K562 (cell line): ENCODE measurements at regions not wholly inside any gene's neighbourhood (a gene's known extent, or its start where the extent isn't known, plus 50 kb on each side); places are given as distances from the start of the nearest gene placed in this dataset.

Source experiments
- ATAC-seq: fragments of 200-7000 bp; cut with Tn5 transposase; 3 replicates; pipeline ENCODE4 v1.9.1; 2020; ENCODE audit warnings: moderate library complexity
- BruUV-seq: library from RNA; stranded (reverse); fragments of 400-500 nt; replicated peaks from 2 replicates; lab custom pipeline; 2021; lab: Mats Ljungman, UMichigan
- CTCF ChIA-PET: fragments of 300-600 bp; formaldehyde crosslinking; extraction: SDS; loops from one replicate; lab custom pipeline; 2021; ENCODE audit warnings: low intra/inter-chr PET ratio; lab: Yijun Ruan, JAX
- POLR2A ChIA-PET: fragments of 300-600, 350-650 bp; sonication (Branson Sonifier 250); formaldehyde crosslinking; extraction: SDS; loops from one replicate; lab custom pipeline; 2021; ENCODE audit warnings: antibody characterized with exemption, inconsistent platforms; lab: Yijun Ruan, JAX
- DNase-seq, 4 experiments: peaks; one replicate each; pipeline versions ENCODE4 v3.0.0 to v3.0.0-alpha.2; 2011 to 2018; ENCODE audit warnings: low spot score in 3 of 4, mixed read lengths in 3 of 4; ENCODE audit errors: extremely low read depth in 1 of 4
- FAIRE-seq: peaks from 2 replicates; lab custom pipeline; 2011; peaks lifted over from hg19 to GRCh38; lab: Jason Lieb, UNC
- H2AFZ ChIP-seq: 2 replicates; pipeline ENCODE4 v1.6.0; 2011; ENCODE audit warnings: low read depth, low read length, control low read depth, inconsistent platforms
- H3K27ac ChIP-seq: fragments of 200-600 bp; 3 replicates; pipeline ENCODE4 v1.8.0; 2011; ENCODE audit warnings: low read depth, mild to moderate bottlenecking, control low read depth, inconsistent platforms, low read length, moderate library complexity, mixed read lengths; ENCODE audit errors: extremely low read depth
- H3K27me3 ChIP-seq, 2 experiments: fragments of 300-600 bp in 1 of 2; 2 replicates in 1 of 2; 3 replicates in 1 of 2; pipeline versions ENCODE4 v1.6.0 to v1.8.0; 2011; ENCODE audit warnings: inconsistent platforms in 2 of 2, low read length in 2 of 2, mild to moderate bottlenecking in 1 of 2, mixed read lengths in 1 of 2, moderate library complexity in 1 of 2; ENCODE audit not compliant: control insufficient read depth in 2 of 2, insufficient read depth in 2 of 2
- H3K36me3 ChIP-seq: fragments of 300-600 bp; 3 replicates; pipeline ENCODE4 v1.8.0; 2011; ENCODE audit warnings: mild to moderate bottlenecking, low read length, inconsistent platforms; ENCODE audit not compliant: control insufficient read depth, insufficient read depth
- H3K4me1 ChIP-seq, 2 experiments: fragments of 200-600 bp in 1 of 2; replicated peaks in 1 of 2; 2 replicates in 1 of 2; 3 replicates in 1 of 2; pipeline versions ENCODE4 v1.5.1 to v1.8.0; 2011; ENCODE audit warnings: inconsistent platforms in 2 of 2, low read length in 2 of 2, mild to moderate bottlenecking in 1 of 2, mixed read lengths in 1 of 2, moderate library complexity in 1 of 2; ENCODE audit not compliant: control insufficient read depth in 2 of 2, insufficient read depth in 2 of 2
- H3K4me2 ChIP-seq: 2 replicates; pipeline ENCODE4 v1.6.1; 2011; ENCODE audit warnings: low read length, control low read depth, inconsistent platforms, mixed read lengths; ENCODE audit not compliant: insufficient read depth
- H3K4me3 ChIP-seq: fragments of 200-600 bp; sonication (generic), shearing (Covaris generic); 2 replicates; pipeline ENCODE4 v1.5.1; 2016; ENCODE audit warnings: control low read depth, inconsistent platforms
- H3K79me2 ChIP-seq: fragments of 200-600 bp; 3 replicates; pipeline ENCODE4 v1.8.0; 2011; ENCODE audit warnings: low read length, inconsistent platforms; ENCODE audit not compliant: control insufficient read depth, insufficient read depth
- H3K9ac ChIP-seq, 2 experiments: 2 replicates each; pipeline versions ENCODE4 v1.6.0 to v1.6.1; 2011; ENCODE audit warnings: low read depth in 2 of 2, low read length in 2 of 2, control low read depth in 1 of 2, inconsistent platforms in 1 of 2, mild to moderate bottlenecking in 1 of 2, mixed read lengths in 1 of 2; ENCODE audit not compliant: insufficient read depth in 1 of 2
- H3K9me1 ChIP-seq: one replicate; pipeline ENCODE4 v1.6.0; 2011; ENCODE audit warnings: inconsistent platforms, mild to moderate bottlenecking, low read length, moderate library complexity; ENCODE audit not compliant: control insufficient read depth, insufficient read depth
- H3K9me3 ChIP-seq: replicated peaks from 2 replicates; pipeline ENCODE4 v1.5.1; 2011; ENCODE audit warnings: low read depth, low read length, inconsistent platforms; ENCODE audit not compliant: control insufficient read depth, insufficient read depth
- H4K20me1 ChIP-seq: replicated peaks from 2 replicates; pipeline ENCODE4 v1.6.1; 2011; ENCODE audit warnings: low read length, inconsistent platforms, mixed read lengths; ENCODE audit not compliant: control insufficient read depth, insufficient read depth
- ETS1 ChIP-seq: conservative IDR thresholded peaks from 2 replicates; pipeline ENCODE4 v1.6.1; 2011; ENCODE audit warnings: low read depth, mild to moderate bottlenecking, low read length; ENCODE audit not compliant: control insufficient read depth
- GTF2E2 ChIP-seq: fragments of 200-800 bp; sonication (Bioruptor generic); IDR thresholded peaks from 2 replicates; pipeline ENCODE4 v1.6.1; 2016; ENCODE audit warnings: missing genetic modification characterization, missing compliant biosample characterization
- HIVEP1 ChIP-seq: fragments of 250-450 bp; sonication (Bioruptor Pico); IDR thresholded peaks from 2 replicates; pipeline ENCODE4 v1.4.0; 2020; ENCODE audit warnings: mild to moderate bottlenecking
- HNRNPUL1 ChIP-seq: fragments of 200-400 bp; formaldehyde crosslinking; IDR thresholded peaks from 2 replicates; pipeline ENCODE4 v1.6.1; 2017; ENCODE audit warnings: low read length
- HSF4 ChIP-seq: fragments of 250-450 bp; sonication (Bioruptor Pico); IDR thresholded peaks from 2 replicates; pipeline ENCODE4 v2.1.2; 2022; ENCODE audit warnings: mild to moderate bottlenecking, moderate library complexity, borderline replicate concordance
- IFI16 ChIP-seq: fragments of 250-450 bp; sonication (Bioruptor Pico); IDR thresholded peaks from 2 replicates; pipeline ENCODE4 v2.1.2; 2022; ENCODE audit warnings: mild to moderate bottlenecking, inconsistent platforms
- ILF3 ChIP-seq: fragments of 450-650 bp; IDR thresholded peaks from 2 replicates; pipeline ENCODE4 v1.6.1; 2018; ENCODE audit warnings: antibody characterized with exemption, mild to moderate bottlenecking, moderate library complexity, borderline replicate concordance
- JUND ChIP-seq, 2 experiments: IDR thresholded peaks; 2 replicates in 1 of 2; 3 replicates in 1 of 2; pipeline ENCODE4 v1.6.1; 2011; ENCODE audit warnings: borderline replicate concordance in 2 of 2, low read depth in 2 of 2, low read length in 2 of 2, improper control_type of control experiment in 1 of 2, missing biosample characterization in 1 of 2, missing genetic modification characterization in 1 of 2, missing genetic modification reagents in 1 of 2
- MCM5 ChIP-seq: fragments of 450-650 bp; IDR thresholded peaks from 2 replicates; pipeline ENCODE4 v1.6.1; 2016; ENCODE audit warnings: low read depth
- MLLT1 ChIP-seq, 2 experiments: fragments of 450-650 bp; IDR thresholded peaks; 2 replicates each; pipeline ENCODE4 v1.6.1; 2016
- PTTG1 ChIP-seq: fragments of 450-650 bp; IDR thresholded peaks from 2 replicates; pipeline ENCODE4 v1.6.1; 2016; ENCODE audit warnings: low read depth, mild to moderate bottlenecking, missing genetic modification characterization, missing compliant biosample characterization
- TRIM28 ChIP-seq: fragments of 450-650 bp; IDR thresholded peaks from 2 replicates; pipeline ENCODE4 v1.6.1; 2017
- ZNF445 ChIP-seq: fragments of 250-450 bp; sonication (Bioruptor Pico); IDR thresholded peaks from 2 replicates; pipeline ENCODE4 v1.4.0; 2020; ENCODE audit warnings: low read depth, mild to moderate bottlenecking, moderate library complexity
- ZNF695 ChIP-seq: fragments of 450-650 bp; formaldehyde crosslinking; IDR thresholded peaks from 2 replicates; pipeline ENCODE4 v1.4.0; 2020; ENCODE audit warnings: mild to moderate bottlenecking, moderate library complexity
- ZNF766 ChIP-seq: fragments of 200-800 bp; sonication (Bioruptor generic); conservative IDR thresholded peaks from 2 replicates; pipeline ENCODE4 v1.6.1; 2016; ENCODE audit warnings: missing genetic modification characterization, missing compliant biosample characterization
- WGBS: fragments of 100-300 bp; shearing (Covaris generic); methylation state at CpG from one replicate; pipeline ENCODE4 v1.1.6; 2016; ENCODE audit warnings: low coverage, mixed read lengths; ENCODE audit not compliant: insufficient coverage; ENCODE audit errors: missing lambda C conversion rate; 5-methylcytosine and 5-hydroxymethylcytosine counted together
- in situ Hi-C: fragments of 300-500 bp; cut with MboI; formaldehyde crosslinking; loops from 4 replicates; pipeline ENCODE4 v1.15.0; 2018; ENCODE audit warnings: inconsistent platforms, mixed read lengths
- intact Hi-C: fragments of 100-400 bp; cut with micrococcal nuclease; formaldehyde crosslinking; loops from 2 replicates; pipeline ENCODE4 v1.14.2; 2022
- TF ChIP-seq, protein P1 (sequence below): sonication (generic); formaldehyde crosslinking; IDR thresholded peaks from 2 replicates; pipeline ENCODE4 v1.8.0; 2023; ENCODE audit warnings: missing genetic modification reagents, mild to moderate bottlenecking, borderline replicate concordance

- no TSS peak for BruUV-seq
- FAIRE-seq = no peak
- in situ Hi-C loops = no loop called here
- TF ChIP-seq ILF3 (no peak), GTF2E2 (tag) (no peak), HSF4 (CRISPR knock-in tag) (no peak), ZNF445 (CRISPR knock-in tag) (no peak), IFI16 (no peak), HIVEP1 (CRISPR knock-in tag) (no peak), PTTG1 (tag) (no peak), MCM5 (no peak), ZNF766 (CRISPR knock-in tag) (no peak), MLLT1 (IDR thresholded peaks at IDR 0.05) (no peak), TRIM28 (no peak), ETS1 (no peak), HNRNPUL1 (no peak), ZNF695 (CRISPR knock-in tag) (no peak), JUND (IDR thresholded peaks at IDR 0.05; ENCODE audit: borderline replicate concordance, low read depth, low read length) (no peak), JUND (tag; IDR thresholded peaks at IDR 0.05; ENCODE audit: borderline replicate concordance, low read depth, low read length) (no peak)
- TF ChIP-seq, protein P1, sequence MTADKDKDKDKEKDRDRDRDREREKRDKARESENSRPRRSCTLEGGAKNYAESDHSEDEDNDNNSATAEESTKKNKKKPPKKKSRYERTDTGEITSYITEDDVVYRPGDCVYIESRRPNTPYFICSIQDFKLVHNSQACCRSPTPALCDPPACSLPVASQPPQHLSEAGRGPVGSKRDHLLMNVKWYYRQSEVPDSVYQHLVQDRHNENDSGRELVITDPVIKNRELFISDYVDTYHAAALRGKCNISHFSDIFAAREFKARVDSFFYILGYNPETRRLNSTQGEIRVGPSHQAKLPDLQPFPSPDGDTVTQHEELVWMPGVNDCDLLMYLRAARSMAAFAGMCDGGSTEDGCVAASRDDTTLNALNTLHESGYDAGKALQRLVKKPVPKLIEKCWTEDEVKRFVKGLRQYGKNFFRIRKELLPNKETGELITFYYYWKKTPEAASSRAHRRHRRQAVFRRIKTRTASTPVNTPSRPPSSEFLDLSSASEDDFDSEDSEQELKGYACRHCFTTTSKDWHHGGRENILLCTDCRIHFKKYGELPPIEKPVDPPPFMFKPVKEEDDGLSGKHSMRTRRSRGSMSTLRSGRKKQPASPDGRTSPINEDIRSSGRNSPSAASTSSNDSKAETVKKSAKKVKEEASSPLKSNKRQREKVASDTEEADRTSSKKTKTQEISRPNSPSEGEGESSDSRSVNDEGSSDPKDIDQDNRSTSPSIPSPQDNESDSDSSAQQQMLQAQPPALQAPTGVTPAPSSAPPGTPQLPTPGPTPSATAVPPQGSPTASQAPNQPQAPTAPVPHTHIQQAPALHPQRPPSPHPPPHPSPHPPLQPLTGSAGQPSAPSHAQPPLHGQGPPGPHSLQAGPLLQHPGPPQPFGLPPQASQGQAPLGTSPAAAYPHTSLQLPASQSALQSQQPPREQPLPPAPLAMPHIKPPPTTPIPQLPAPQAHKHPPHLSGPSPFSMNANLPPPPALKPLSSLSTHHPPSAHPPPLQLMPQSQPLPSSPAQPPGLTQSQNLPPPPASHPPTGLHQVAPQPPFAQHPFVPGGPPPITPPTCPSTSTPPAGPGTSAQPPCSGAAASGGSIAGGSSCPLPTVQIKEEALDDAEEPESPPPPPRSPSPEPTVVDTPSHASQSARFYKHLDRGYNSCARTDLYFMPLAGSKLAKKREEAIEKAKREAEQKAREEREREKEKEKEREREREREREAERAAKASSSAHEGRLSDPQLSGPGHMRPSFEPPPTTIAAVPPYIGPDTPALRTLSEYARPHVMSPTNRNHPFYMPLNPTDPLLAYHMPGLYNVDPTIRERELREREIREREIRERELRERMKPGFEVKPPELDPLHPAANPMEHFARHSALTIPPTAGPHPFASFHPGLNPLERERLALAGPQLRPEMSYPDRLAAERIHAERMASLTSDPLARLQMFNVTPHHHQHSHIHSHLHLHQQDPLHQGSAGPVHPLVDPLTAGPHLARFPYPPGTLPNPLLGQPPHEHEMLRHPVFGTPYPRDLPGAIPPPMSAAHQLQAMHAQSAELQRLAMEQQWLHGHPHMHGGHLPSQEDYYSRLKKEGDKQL (CRISPR knock-in tag) = no peak
Observed at GRCh38 chr7:84337429-84337828, 142.8 kb upstream of the SEMA3A start.

More at GRCh38 chr7:84337429-84337828, 142.8 kb upstream of the SEMA3A start:
- no peaks in the 10 kb centered on the region for H3K27me3 ChIP-seq
- POLR2A ChIA-PET = no interaction called here
- no peaks in the 10 kb centered on the region for H3K4me1 ChIP-seq
- H3K4me2 ChIP-seq = no peak overlapping the region
- no peak overlapping the region for H3K9ac ChIP-seq
- 0% methylated on average over 2 of the region's 2 CpGs for WGBS
- H3K36me3 ChIP-seq = no peaks in the 10 kb centered on the region
- H3K9me1 ChIP-seq = no peaks in the 10 kb centered on the region
- no peak overlapping the region for H2AFZ ChIP-seq
- intact Hi-C loops = no loop called here
- ATAC-seq (no peak), DNase-seq (no peak)
- H3K79me2 ChIP-seq = no peaks in the 10 kb centered on the region
- no peak overlapping the region for H3K4me3 ChIP-seq
- no peaks in the 10 kb centered on the region for H4K20me1 ChIP-seq
- no peaks in the 10 kb centered on the region for H3K9me3 ChIP-seq
- no peak overlapping the region for H3K27ac ChIP-seq
- CTCF ChIA-PET = no interaction called here
